ENCODE measurements at regions not wholly inside any gene's neighbourhood (a gene's known extent, or its start where the extent isn't known, plus 50 kb on each side); places are given as distances from the start of the nearest gene placed in this dataset.
"Not testable (repeated sequence)": the region's sequence is repeated elsewhere in the genome, so short reads cannot be mapped to it uniquely, and the experiment has no call there.

DNA sequence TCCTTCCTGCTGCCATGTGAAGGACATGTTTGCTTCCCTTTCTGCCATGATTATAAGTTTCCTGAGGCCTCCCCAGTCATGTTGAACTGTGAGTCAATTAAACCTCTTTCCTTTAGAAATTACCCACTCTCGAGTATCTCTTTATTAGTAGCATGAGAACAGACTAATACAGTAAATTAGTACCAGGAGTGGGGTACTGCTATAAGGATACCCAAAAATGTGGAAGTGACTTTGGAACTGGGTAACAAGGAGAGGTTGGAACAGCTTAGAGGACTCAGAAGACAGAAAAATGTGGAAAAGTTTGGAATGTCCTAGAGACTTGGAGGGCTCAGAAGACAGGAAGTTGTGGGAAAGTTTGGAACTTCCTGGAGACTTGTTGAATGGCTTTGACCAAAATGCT lies 283.0 kb upstream of the DEPDC1 start:
- not testable (repeated sequence) for TF ChIP-seq ESRRG (CRISPR knock-in tag; IDR thresholded peaks at IDR 0.05); ARNTL (CRISPR knock-in tag; IDR thresholded peaks at IDR 0.05; ENCODE audit: borderline replicate concordance, low read depth)
